Activated CD4-positive, alpha-beta T cell treated with anti-CD3 and anti-CD28 coated beads for 24 hours (primary cell): ENCODE measurements at regions not wholly inside any gene's neighbourhood (a gene's known extent, or its start where the extent isn't known, plus 50 kb on each side); places are given as distances from the start of the nearest gene placed in this dataset.
"Not testable (repeated sequence)": the region's sequence is repeated elsewhere in the genome, so short reads cannot be mapped to it uniquely, and the experiment has no call there.

Source experiments
- DNase-seq, 2 donors: peaks; one replicate each; pipeline ENCODE4 v3.0.0-alpha.2; 2020; ENCODE audit warnings: low read depth in 2 of 2

- not testable (repeated sequence) for DNase-seq
These were observed 300.5 kb downstream of the PTGER3 start for GRCh38 chr1:70747123-70747522.

GRCh38 chr1:70751676-70752287 is 295.8 kb downstream of the PTGER3 start:
- not testable (repeated sequence) for DNase-seq

- no peak for DNase-seq
These were observed 292.9 kb downstream of the PTGER3 start for GRCh38 chr1:70754701-70755100.

- DNase-seq: no peak
These were observed 287.5 kb downstream of the PTGER3 start for GRCh38 chr1:70760154-70760553.

- no peak for DNase-seq
These were observed 285.2 kb downstream of the PTGER3 start for GRCh38 chr1:70762386-70762785.

GRCh38 chr1:70764747-70765146 is 282.9 kb downstream of the PTGER3 start:
- DNase-seq: no peak

GRCh38 chr1:70767377-70767776 is 280.2 kb downstream of the PTGER3 start:
- no peak for DNase-seq

- DNase-seq: no peak
These were observed 279.4 kb downstream of the PTGER3 start for GRCh38 chr1:70768216-70768615.

GRCh38 chr1:70778056-70778762 is 269.4 kb downstream of the PTGER3 start:
- no peak for DNase-seq

GRCh38 chr1:70778934-70779333 is 268.7 kb downstream of the PTGER3 start:
- no peak for DNase-seq

- DNase-seq: no peak
These were observed 268.0 kb downstream of the PTGER3 start for GRCh38 chr1:70779571-70779970.

- DNase-seq: no peak
These were observed 262.3 kb downstream of the PTGER3 start for GRCh38 chr1:70785287-70785686.

GRCh38 chr1:70790232-70790923 is 257.2 kb downstream of the PTGER3 start:
- no peak for DNase-seq

- not testable (repeated sequence) for DNase-seq
These were observed 252.6 kb downstream of the PTGER3 start for GRCh38 chr1:70795064-70795463.

- DNase-seq: not testable (repeated sequence)
These were observed 251.3 kb downstream of the PTGER3 start for GRCh38 chr1:70796298-70796697.

- DNase-seq: not testable (repeated sequence)
These were observed 245.0 kb downstream of the PTGER3 start for GRCh38 chr1:70802625-70803024.

GRCh38 chr1:70805641-70806040 is 242.0 kb downstream of the PTGER3 start:
- DNase-seq: no peak

GRCh38 chr1:70807088-70807664 is 240.4 kb downstream of the PTGER3 start:
- no peak for DNase-seq

- no peak for DNase-seq
These were observed 238.5 kb downstream of the PTGER3 start for GRCh38 chr1:70809069-70809468.

GRCh38 chr1:70811815-70812214 is 235.8 kb downstream of the PTGER3 start:
- DNase-seq: no peak

GRCh38 chr1:70812442-70813109 is 235.0 kb downstream of the PTGER3 start:
- DNase-seq: no peak

GRCh38 chr1:70818401-70818800 is 229.2 kb downstream of the PTGER3 start:
- DNase-seq: no peak
